HG03139 (cell line): ENCODE measurements at regions not wholly inside any gene's neighbourhood (a gene's known extent, or its start where the extent isn't known, plus 50 kb on each side); places are given as distances from the start of the nearest gene placed in this dataset.
"Not testable (repeated sequence)": the region's sequence is repeated elsewhere in the genome, so short reads cannot be mapped to it uniquely, and the experiment has no call there.

Experiments used
- ATAC-seq: cut with Tn5 transposase; IDR thresholded peaks from one replicate; pipeline ENCODE4 v1.9.1; 2021; ENCODE audit not compliant: unreplicated experiment

DNA sequence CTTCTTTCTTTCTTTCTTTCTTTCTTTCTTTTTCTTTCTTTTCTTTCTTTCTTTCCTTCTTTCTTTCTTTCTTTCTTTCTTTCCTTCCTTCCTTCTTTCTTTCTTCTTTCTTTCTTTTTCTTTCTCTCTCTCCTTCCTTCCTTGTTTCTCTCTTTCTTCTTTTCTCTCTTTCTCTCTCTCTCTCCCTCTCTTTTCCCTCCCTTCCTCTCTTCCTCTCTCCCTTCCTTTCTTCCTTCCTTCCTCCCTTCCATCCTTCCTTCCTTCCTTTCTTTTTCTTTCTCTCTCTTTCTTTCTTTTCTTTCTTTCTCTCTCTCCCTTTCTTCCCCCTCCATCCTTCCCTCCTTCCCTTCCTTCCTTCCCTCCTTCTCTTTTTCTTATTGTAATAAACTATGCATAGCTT, 105.5 kb downstream of the ZBTB18 start:
- ATAC-seq: not testable (repeated sequence)

DNA sequence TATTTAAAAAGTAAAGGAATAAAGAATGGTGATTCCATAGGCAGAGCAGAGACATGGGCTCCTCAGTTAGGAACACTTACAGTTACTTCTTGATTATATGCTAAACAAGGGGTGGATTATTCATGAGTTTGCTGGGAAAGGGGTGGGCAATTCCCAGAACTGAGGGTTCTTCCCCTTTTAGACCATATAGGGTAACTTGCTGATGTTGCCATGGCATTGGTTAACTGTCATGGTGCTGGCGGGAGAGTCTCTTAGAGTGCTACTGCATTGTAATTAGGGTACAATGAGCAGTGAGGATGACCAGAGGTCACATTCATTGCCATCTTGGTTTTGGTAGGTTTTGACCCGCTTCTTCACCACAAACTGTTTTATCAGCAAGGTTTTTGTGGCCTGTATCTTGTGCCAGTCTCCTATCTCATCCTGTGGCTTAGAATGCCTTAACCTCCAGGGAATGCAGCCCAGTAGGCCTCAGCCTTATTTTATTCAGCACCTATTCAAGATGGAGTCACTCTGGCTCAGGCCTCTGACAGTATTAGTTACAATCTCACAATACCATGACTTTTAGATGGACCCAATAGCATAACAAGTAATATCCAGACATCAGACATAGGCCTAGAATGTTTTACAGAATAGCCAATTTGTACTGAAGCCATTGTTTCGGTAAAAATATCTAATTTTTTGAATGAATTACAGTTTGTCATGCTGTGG, 106.8 kb downstream of the ZBTB18 start:
- ATAC-seq: no peak

DNA sequence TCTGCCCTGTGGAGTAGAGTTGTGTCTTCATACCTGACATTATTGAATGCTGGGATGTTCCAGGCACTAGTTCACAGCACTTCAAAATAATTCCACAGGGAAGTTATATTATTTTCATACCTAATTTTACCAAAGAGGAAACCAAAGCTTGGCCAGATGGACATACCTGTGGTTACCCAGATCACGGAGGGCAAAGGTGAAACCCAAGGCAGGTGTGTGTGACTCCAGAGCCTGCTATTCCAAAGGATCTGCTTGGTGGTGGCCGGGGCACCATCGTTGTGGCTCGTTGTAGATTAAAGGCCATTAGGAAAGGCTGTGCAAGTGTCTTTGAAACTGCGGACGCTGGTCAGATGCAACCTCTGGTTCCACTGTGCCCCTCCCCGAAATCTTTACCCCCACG, 108.6 kb downstream of the ZBTB18 start:
- ATAC-seq: no peak

DNA sequence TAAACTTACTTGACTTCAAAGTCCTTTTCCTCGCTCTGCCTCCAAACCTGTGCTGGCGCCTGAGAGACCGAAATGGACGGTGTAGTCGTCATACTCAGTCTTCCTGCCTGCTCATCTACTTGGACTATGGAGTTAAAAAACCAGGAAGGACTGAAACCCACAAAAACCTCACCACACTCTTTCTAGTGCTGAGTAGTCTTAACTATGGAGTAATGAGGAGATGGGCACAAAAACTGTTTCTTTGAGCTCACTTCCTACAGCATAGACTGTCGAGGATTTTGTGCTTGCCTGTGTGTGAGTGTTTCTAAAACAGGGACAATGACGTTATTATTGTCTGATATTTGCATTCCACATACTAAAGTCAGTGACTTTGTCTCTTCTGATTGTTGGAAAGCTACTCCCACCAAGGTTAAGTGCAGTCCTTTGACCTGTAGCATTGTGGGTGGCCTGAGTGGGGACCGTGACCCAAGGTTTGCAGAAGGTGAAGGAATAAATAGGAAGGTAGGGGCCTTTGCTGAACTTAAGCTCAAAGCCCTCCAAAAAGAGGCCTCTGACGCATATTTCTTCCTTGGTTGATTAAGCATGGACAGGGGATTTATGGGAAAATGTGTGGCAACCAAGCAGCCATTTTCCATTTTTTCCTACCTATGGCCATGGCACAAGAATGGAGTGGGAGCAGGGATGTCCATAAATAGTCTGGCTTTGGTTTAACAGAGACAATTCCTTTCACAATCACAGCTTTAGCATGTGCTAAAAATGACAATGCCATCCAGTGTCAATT, 109.6 kb downstream of the ZBTB18 start:
- ATAC-seq: no peak

DNA sequence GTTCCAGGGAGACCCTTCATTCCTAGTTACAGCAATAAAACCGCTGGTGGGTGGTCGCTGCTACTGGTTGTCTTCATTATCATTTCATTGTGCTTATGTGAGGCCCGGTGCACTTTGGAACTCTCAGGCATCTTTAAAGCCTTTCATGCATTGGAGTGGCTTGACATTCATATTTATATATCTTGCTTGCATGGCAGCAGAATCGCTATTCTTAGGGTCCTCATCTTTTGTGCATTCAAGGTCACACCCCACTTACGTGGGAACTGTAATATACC, 110.1 kb downstream of the ZBTB18 start:
- ATAC-seq: no peak

DNA sequence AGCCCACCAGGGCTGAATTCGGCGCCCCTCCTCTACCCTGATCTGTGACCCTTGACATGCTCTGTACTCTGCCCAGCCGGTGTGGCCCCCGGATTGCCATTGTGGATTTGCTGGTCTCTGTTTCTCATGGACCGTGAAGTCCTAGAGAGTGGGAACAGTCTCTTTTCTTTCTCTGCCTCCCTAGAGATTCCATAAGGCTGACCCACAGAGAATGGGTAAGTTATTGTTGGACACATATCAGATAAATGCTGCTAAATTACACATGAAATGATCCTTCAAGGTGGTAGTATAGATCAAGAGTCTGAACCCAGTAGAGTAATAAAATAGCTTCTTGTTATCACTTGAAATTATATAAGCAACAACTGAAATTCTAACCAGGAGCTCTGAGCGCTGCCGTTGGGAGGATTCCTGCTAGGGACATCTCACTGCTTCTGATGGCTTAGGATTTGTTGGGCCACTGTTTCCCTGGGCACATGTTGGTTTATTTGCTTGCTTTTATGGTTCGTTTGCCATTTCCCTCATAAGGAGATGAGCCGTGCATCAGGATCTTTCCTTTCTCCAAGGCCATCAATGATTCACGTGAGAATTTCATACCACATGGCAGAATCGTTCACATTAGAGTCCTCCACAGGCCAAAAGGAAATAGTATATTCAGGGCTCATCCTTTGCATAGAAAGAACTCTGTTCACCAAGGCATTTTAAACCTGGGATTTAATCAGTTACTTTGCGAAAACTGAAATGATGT, 111.9 kb downstream of the ZBTB18 start:
- ATAC-seq: no peak

DNA sequence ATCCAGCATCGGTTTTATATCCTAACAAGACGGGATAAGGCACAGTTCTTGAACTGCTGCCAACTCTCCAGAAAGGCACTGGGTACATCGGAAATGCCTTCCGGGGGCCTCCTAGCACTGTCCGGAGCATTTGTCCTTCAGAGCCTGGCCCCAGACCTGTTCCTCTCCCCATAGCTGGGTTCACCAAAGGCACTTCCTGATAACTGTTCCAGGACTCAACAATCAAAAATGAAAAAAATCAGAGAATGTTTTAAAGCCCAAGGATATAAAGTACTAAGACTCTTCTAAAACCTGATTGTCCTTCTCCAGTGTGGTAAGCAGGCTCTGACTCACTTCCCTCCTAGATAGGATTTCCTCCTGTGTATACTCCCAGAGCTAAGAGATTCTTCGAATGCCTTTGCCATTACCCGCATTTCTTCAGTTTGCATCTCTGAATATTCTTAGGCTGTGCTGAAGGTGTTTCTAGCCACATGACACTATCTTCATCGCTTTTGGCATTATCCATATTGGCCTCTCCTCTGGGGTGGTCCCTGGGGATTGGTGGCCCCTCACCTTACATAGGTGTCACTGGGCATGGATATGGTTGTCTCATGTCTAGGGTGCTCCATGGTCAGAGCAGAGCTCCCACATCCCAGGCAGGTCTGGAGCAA, 112.9 kb downstream of the ZBTB18 start:
- no peak for ATAC-seq

DNA sequence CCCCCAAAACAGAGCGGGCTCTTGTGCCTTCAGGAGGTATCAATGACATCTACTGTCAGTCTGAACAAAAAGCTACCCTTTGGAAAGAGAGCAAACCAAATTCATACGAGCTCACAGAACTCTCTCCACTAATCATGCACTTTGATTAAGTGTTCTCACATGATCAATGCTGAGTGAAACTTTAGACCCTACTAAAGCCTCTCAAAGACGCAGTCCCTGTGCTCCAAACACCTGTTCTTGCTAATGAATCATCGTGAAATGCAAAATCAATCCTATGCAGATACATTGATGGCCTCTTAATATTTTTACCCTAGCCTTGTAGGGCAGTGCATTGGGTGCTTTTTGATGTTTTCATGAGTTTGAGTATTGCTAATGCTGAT, 113.4 kb downstream of the ZBTB18 start:
- no peak for ATAC-seq

DNA sequence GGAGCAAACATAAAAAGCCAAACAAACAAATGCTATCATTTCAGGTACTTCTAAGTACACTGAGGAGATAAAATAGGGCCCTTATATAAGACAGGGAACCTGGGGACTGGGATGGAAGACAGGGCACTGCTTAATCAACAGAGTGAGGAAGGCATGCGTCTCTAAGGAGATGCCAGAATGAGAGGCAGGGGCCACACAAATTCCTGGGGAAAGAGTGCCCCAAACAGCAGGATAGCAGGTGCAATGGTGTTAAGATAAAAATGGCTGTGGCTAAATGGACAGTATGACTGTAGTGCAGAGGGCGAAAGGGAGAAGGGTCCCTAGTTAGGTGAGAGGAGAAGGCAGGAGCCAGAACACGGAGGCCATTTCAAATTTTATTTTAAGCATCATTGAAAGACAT, 113.9 kb downstream of the ZBTB18 start:
- no peak for ATAC-seq

DNA sequence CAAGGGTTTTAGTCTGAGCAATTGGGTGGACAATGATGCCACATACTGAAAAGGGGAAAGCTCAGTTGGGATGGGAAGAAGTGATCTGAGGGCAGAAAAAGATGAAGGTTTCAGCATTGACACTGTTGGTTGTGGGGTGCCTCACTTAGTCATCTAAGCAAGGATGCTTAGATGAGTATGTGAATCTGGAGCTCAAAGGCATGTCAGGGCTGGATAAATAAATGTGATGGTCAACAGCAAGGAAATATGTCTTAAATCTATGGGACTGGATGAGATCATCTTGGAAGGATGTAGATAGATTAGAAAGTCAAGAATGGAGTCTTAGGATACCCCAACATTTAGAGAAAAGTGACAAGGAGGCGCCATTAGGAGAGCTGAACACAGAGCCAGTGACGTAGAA, 114.6 kb downstream of the ZBTB18 start:
- no peak for ATAC-seq

DNA sequence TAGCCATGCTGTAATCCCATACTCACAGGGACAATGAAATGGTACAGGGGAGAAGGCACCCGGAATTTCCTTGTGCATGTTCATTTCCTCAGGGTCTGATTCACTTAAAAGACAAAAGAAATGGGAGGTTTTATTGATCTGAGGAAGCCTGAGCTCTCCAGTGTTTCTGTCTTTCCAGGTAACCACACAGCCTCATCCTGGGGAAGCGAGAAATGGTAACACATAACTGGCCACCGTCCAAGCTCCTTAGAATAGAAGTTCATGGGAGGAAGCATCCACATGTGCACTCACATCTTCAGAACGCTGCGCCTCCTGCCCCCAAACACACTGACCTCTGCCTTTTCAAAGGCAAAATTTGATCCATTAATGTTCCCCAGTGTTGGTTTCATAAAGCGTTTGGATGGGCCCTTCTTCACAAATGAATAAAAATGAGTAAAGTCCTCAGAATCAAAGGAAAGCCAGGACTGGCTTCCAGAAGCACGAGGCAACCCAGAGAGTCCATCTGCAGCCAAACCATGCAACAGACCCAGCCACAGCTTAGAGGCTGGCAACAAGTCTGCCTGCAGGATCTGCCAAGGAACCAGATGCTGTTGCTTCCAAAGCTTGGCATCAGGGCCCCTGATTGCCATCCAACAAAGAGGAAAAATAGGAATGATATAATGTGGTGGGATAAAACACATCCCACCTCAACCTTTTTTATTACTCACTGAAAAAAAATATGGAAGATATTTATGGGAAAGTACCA, 120.3 kb downstream of the ZBTB18 start:
- no peak for ATAC-seq

DNA sequence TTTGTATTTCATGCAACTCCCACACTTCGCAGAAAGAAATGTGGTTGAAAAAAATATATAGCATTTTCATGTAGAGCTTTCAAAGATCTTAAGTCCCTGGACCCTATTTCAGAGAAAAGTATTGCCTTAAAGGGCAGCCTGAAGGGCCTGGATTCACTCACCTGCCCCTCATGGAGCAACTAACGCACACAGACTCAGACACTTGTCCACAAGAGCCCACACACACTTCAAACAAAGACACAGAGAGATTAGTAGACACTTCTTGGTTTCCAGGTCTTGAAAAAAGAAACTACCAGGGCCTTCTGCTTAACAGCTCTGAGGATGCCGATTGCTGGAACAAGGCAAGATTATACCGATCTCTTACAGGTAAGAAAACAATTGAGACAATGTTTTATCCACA, 122.2 kb downstream of the ZBTB18 start:
- ATAC-seq: no peak

DNA sequence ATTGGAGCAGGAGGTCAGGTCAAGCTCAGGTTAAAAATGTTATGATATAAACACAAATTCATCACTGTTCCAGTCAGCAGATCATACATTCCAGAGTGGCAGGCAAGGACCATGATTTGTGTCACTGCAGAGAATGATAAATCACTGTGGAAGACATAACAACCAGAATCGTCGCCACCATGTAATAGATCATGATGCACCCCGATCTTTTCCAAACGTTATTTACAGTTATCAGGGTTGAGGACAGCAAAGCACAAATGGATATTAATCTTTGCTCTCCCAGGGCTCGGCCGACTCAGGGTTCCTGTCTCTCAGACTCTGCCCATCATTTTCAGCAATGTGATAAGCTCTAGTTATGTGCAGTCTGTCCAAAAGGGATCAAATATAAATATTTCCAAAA, 122.7 kb downstream of the ZBTB18 start:
- ATAC-seq: no peak

DNA sequence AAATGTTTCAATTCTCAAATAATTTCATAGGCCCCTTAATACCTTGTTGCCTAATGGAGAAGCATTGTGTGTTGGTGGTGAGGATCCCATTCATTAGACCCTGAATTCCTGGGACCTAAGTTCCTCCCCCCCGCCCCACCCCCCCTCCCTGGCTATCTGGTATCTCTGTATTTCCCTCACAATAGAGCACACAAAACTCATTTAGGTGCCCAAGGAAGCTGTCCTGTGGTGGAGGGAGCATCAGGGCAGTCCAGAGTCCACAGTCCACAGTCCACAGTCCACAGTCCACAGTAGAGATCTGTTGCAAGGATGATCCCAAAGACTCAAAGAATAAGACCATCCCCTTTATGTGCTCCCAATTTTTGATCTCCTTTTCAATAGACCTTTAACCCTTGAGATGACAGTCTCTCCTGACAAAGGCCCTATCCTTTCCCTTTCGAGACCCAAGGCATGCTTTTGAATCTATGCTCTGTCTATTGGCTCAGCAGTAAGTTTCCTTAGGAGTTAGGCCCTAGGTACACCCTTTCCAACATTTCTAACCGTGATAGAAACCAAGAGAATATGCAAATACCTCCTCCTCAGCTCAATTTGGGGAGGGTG, 123.9 kb downstream of the ZBTB18 start:
- ATAC-seq: no peak

DNA sequence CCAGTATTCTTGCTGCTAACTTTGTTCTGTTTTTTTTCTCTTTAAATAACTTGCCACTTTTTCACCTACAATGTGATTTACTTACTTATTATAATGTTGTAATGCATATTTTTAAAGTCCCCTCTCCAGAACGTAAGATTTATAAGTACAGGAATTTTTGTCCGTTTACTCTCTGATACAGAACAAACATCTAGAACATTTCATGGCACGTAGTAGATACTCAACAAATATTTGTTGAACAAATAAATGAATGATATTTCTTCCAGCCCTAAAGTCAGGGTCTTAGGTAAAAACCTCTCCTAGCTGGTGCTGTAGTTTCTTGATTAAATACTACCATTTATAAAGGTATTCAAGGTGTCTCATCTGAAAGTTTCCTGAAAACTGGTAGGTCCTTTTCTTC, 125.1 kb downstream of the ZBTB18 start:
- ATAC-seq: no peak

DNA sequence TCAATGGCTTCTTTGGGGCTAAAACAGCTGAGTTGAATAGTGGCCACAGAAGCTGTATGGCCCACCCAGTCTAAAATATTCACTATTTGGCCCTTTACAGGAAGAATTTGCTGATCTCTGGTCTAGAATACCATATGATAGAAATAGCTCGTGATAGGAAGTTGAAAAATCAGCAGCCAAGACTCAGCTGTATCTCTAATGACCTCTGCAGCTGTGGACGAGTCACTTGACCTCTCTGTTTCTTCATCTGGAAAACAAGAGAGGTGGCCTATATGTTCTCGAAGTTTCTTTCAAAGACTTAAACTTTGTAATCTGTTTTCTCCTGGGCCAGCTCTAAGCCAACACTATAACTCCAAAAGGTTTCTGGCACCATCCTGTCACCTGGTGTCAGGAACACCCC, 129.2 kb downstream of the ZBTB18 start:
- ATAC-seq: no peak

DNA sequence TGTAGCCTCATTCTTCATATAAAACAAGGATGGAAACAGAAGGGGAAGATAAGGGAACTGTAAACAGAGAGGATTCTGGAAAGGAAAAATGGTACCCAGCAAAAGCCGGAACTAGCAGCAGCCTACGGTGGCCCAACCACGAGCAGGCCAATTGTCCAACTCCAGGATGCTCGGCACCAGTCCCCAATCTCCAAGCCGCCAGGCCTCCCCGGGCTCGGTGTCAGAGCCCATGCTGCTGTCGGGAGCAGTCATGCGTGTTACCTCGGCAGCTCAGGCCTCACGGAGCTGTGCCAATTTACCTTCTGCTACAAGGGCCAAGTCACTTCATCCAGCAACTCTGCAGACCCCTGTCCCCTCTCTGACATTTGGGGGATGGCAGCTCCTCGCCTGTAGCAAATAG, 130.8 kb downstream of the ZBTB18 start:
- ATAC-seq: no peak

DNA sequence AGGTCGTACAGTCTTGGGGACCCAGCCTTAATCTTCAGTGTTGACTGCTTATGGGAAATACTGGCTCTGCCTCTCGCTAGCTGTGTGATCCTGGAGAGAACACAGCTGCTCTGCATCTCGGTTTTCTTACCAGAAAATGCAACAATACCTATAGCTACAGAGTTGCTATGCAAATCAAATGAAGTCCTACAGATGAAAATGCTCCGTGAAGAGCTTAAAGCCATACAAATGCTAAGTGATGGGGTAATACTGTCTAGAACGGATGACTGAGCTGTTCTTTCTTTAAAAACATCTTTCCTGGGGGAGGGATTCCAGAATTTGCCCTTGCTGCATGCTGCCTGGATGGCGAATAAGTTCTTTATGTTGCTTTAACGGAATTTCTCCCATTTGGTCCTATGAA, 132.0 kb downstream of the ZBTB18 start:
- no peak for ATAC-seq

DNA sequence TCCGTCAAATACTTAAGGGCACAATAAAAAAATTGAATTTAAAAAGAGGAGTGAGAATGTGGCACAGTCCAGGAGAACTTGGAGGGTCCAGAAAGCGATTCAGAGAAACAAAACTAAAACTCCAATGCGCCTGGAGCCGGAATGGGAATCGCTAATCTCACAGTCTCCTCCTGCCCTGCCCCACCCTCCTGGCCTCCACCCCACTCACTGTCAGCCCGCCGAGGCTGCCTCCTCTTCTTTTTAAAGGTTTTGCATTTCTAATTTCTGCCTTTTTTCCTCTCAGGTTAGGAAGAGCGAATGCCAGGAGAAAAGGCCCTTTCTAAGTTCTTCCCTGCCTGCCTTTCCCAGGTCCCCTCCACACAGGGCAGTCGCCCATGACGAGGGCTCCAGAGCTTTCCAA, 135.3 kb downstream of the ZBTB18 start:
- no peak for ATAC-seq

DNA sequence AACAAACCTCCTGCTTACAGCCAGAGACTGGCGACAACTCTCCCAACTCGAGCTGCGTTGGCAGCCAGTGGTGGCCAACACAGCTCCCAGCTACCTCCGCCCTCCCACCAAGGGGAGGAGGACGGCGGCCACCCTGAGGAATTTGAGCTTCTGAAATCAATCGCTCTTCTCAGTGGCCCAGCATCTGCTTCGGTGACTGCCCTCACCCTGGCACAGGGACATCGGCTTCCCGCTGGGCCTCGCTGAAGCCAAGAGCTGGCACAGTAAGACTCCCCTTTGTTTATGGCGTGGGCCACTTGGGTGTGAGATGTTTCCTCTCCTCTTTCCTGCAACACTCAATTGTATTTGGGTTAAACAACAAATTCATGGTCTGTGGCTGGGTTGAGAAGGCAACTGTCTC, 136.2 kb downstream of the ZBTB18 start:
- no peak for ATAC-seq

DNA sequence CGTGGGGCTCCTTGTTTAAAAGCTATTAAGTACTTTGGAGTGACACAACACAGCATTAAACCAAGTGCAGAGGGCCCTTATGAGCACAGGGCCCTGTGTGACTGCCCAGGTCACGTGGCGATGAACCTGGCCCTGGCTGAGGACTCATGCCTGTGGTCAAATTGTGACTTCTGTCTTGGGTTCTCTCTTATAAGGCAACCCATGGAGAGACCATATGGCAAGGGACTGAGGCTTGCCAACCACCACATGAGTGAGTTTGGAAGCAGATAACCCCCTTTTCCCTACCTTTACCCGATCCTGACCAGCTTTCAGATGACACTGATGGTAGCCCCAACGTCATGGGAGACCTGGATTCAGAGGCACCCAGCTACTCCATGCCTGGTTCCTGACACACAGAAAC, 140.5 kb downstream of the ZBTB18 start:
- no peak for ATAC-seq
